ENCODE measurements at regions not wholly inside any gene's neighbourhood (a gene's known extent, or its start where the extent isn't known, plus 50 kb on each side); places are given as distances from the start of the nearest gene placed in this dataset.

DNA sequence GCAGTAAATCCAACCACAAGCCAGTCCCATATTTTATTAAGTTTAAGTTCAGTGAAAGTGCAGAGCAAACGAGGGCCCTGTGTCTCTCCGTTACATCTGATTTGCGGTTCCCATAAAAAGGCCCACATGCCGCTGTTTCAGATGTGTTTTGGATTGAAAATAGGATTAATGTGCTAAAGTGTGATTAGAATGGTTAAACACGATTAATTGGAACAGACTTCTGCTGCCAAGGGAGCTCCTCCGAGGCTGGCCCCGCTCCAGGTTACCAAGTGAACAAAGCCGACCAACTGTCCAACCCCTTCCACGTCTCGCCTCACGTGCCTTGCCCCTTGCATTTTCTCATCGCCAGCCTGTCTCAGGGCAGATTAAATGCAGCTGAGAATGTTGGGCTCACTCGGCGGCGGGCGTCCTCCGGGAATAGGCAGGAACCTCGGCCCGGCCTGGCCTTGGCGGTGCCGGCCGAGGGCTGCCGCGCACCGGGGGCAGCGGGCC, 166.5 kb upstream of the GSC start:
- TF ChIP-seq, protein P1, sequence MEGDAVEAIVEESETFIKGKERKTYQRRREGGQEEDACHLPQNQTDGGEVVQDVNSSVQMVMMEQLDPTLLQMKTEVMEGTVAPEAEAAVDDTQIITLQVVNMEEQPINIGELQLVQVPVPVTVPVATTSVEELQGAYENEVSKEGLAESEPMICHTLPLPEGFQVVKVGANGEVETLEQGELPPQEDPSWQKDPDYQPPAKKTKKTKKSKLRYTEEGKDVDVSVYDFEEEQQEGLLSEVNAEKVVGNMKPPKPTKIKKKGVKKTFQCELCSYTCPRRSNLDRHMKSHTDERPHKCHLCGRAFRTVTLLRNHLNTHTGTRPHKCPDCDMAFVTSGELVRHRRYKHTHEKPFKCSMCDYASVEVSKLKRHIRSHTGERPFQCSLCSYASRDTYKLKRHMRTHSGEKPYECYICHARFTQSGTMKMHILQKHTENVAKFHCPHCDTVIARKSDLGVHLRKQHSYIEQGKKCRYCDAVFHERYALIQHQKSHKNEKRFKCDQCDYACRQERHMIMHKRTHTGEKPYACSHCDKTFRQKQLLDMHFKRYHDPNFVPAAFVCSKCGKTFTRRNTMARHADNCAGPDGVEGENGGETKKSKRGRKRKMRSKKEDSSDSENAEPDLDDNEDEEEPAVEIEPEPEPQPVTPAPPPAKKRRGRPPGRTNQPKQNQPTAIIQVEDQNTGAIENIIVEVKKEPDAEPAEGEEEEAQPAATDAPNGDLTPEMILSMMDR (IDR thresholded peaks at IDR 0.05; ENCODE audit: unreplicated experiment) = no peak
- BruUV-seq (replicated peaks) = no TSS peak
- Mint-ChIP-seq H3K4me1 (ENCODE audit: low read depth, unreplicated experiment) (no peaks in the 10 kb centered on the region), H3K27me3 (ENCODE audit: unreplicated experiment) (peaks cover 29% of the 10 kb centered on the region), H3K9me3 (ENCODE audit: low read depth, unreplicated experiment) (no peaks in the 10 kb centered on the region), H3K4me3 (ENCODE audit: low read depth, unreplicated experiment) (no peak overlapping the region), H3K27ac (ENCODE audit: unreplicated experiment) (no peak overlapping the region), H3K36me3 (ENCODE audit: insufficient read depth, unreplicated experiment) (no peaks in the 10 kb centered on the region)
- intact Hi-C loops (cut with micrococcal nuclease; ENCODE audit: unreplicated experiment) = no loop called here
- CTCF ChIA-PET = no interaction called here
- no peak for DNase-seq

DNA sequence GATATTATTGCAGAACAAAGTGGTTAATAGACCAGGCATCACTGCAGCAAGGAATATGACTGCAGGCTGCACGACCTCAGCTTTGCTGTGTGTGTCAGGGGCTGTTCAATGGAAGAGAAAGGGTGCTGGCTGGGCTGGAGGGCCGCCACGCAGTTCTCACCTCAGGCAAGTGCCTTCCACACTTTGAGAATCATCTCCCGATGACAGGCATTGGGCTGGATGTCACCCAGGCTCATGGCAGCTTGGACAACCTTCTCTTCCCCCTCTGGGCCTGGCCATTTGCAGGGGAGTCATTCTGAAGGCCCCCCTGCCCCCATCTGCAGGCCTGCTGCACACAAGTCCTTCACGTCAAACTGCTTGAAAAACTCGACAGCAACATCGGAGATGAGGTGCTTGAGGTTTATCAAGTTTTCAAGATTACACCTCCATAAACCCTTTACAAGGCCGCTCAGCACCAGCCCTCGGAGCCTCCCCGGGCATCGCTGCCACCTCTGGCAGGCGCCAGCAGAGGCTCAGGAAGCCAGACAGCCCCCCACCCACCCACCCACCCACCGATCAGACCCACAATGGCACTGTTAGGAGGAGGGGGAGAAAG, 165.9 kb upstream of the GSC start:
- TF ChIP-seq, protein P1 (IDR thresholded peaks at IDR 0.05; ENCODE audit: unreplicated experiment) = no peak
- Mint-ChIP-seq H3K36me3 (ENCODE audit: insufficient read depth, unreplicated experiment) (no peaks in the 10 kb centered on the region), H3K4me3 (ENCODE audit: low read depth, unreplicated experiment) (no peak overlapping the region), H3K27me3 (ENCODE audit: unreplicated experiment) (peaks cover 36% of the 10 kb centered on the region), H3K4me1 (ENCODE audit: low read depth, unreplicated experiment) (no peaks in the 10 kb centered on the region), H3K27ac (ENCODE audit: unreplicated experiment) (no peak overlapping the region), H3K9me3 (ENCODE audit: low read depth, unreplicated experiment) (no peaks in the 10 kb centered on the region)
- CTCF ChIA-PET = interaction anchor here (1.3 kb wide), 1 partner anchor 10 kb away, joined by 3 read pairs; no protein-coding TSS in a partner anchor
- intact Hi-C loops (cut with micrococcal nuclease; ENCODE audit: unreplicated experiment) = no loop called here
- no TSS peak for BruUV-seq (replicated peaks)
- no peak for DNase-seq

DNA sequence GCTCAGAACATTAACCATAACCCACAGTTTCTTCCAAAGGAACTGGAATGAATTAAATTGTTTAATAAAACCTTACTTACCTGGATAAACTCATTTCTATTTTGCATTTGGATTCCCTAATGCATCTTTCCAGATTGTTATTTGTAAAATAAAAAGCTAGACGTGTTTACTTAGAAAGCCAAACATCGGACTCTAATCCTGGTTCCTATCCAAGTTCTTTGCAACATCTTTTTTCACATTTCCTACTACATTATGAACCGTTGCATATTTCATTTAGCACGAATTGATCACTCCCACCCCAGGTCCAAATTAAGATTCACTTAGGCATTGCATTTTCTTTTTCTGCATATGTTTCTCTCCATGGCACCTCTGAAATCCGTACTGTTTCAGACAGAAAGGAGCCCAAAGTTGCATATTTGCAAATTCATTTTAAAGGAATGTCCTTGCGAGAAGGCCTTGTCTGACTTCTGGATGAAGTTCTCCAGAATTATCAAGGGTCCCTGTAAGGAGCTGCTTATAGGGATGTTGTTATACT, 164.4 kb upstream of the GSC start:
- TF ChIP-seq, protein P1 (IDR thresholded peaks at IDR 0.05; ENCODE audit: unreplicated experiment) = no peak
- no peak overlapping the region for H3K4me3 Mint-ChIP-seq (ENCODE audit: low read depth, unreplicated experiment)
- peaks cover 48% of the 10 kb centered on the region for H3K27me3 Mint-ChIP-seq (ENCODE audit: unreplicated experiment)
- intact Hi-C loops (cut with micrococcal nuclease; ENCODE audit: unreplicated experiment) = no loop called here
- H3K27ac Mint-ChIP-seq (ENCODE audit: unreplicated experiment) = no peak overlapping the region
- no peaks in the 10 kb centered on the region for H3K9me3 Mint-ChIP-seq (ENCODE audit: low read depth, unreplicated experiment)
- CTCF ChIA-PET = interaction anchor here (0.6 to 1.3 kb wide), 2 partner anchors 8 to 402 kb away, joined by 3 read pairs; no protein-coding TSS in a partner anchor
- no peaks in the 10 kb centered on the region for H3K4me1 Mint-ChIP-seq (ENCODE audit: low read depth, unreplicated experiment)
- no TSS peak for BruUV-seq (replicated peaks)
- DNase-seq = no peak
- no peaks in the 10 kb centered on the region for H3K36me3 Mint-ChIP-seq (ENCODE audit: insufficient read depth, unreplicated experiment)

DNA sequence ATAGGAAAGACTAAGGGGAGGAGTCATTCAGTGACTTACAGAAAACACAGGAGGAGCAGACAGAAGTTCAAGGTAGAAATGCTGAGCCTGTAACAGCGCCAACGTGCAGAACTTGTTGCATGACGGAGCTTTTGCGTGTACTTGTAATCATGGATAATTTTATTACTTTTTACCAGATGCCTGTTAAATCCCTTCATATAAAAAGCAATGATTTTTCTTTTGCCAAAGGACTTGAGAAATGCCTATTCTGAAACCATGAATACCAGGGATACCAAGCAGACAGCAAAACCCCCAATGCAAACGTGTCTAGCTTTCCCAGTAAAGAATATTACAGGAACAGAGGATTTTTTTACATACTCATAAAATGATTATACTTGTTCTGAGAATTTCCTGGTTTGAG, 163.6 kb upstream of the GSC start:
- BruUV-seq (replicated peaks) = no TSS peak
- Mint-ChIP-seq H3K36me3 (ENCODE audit: insufficient read depth, unreplicated experiment) (no peaks in the 10 kb centered on the region), H3K27ac (ENCODE audit: unreplicated experiment) (no peak overlapping the region), H3K27me3 (ENCODE audit: unreplicated experiment) (peaks cover 48% of the 10 kb centered on the region), H3K4me3 (ENCODE audit: low read depth, unreplicated experiment) (no peak overlapping the region), H3K9me3 (ENCODE audit: low read depth, unreplicated experiment) (no peaks in the 10 kb centered on the region), H3K4me1 (ENCODE audit: low read depth, unreplicated experiment) (no peaks in the 10 kb centered on the region)
- CTCF ChIA-PET = no interaction called here
- intact Hi-C loops (cut with micrococcal nuclease; ENCODE audit: unreplicated experiment) = no loop called here
- TF ChIP-seq, protein P1 (IDR thresholded peaks at IDR 0.05; ENCODE audit: unreplicated experiment) = no peak
- no peak for DNase-seq

Measured in Calu3 (cell line).